HFFc6 (cell line): ENCODE measurements at regions not wholly inside any gene's neighbourhood (a gene's known extent, or its start where the extent isn't known, plus 50 kb on each side); places are given as distances from the start of the nearest gene placed in this dataset.
A peak's percentile ranks its signal among the peaks of the same experiment; 100 is the strongest.
"Not testable (repeated sequence)": the region's sequence is repeated elsewhere in the genome, so short reads cannot be mapped to it uniquely, and the experiment has no call there.

Experiments
- DNase-seq: peaks from one replicate; pipeline ENCODE4 v3.0.0-alpha.2; 2018
- H3K27ac Mint-ChIP-seq: 2 replicates; pipeline ENCODE4 v1.8.0; 2020; ENCODE audit warnings: mild to moderate bottlenecking, mixed read lengths
- H3K27me3 Mint-ChIP-seq: 2 replicates; pipeline ENCODE4 v1.8.0; 2021; ENCODE audit warnings: mild to moderate bottlenecking, moderate library complexity, mixed read lengths; ENCODE audit not compliant: insufficient read depth
- H3K36me3 Mint-ChIP-seq: 2 replicates; pipeline ENCODE4 v1.8.0; 2021; ENCODE audit warnings: low read depth, mixed read lengths
- H3K4me1 Mint-ChIP-seq: 2 replicates; pipeline ENCODE4 v1.8.0; 2020; ENCODE audit warnings: low read depth, mixed read lengths
- H3K4me3 Mint-ChIP-seq: 2 replicates; pipeline ENCODE4 v1.8.0; 2020; ENCODE audit warnings: mild to moderate bottlenecking, moderate library complexity, mixed read lengths
- H3K9me3 Mint-ChIP-seq: 2 replicates; pipeline ENCODE4 v1.8.0; 2020; ENCODE audit warnings: mild to moderate bottlenecking, mixed read lengths
- CTCF ChIP-seq: fragments of 200-600 bp; sonication (generic); IDR thresholded peaks from 2 replicates; pipeline ENCODE4 v1.5.0; 2021; ENCODE audit warnings: antibody characterized with exemption, mild to moderate bottlenecking

- DNase-seq, result peak; percentile 7
- TF ChIP-seq CTCF, result no peak
- no peaks in the 10 kb centered on the region for H3K36me3 Mint-ChIP-seq
- H3K27ac Mint-ChIP-seq, result no peak overlapping the region
- no peak overlapping the region for H3K4me3 Mint-ChIP-seq
- peaks cover 3% of the 10 kb centered on the region for H3K27me3 Mint-ChIP-seq
- no peaks in the 10 kb centered on the region for H3K9me3 Mint-ChIP-seq
- no peaks in the 10 kb centered on the region for H3K4me1 Mint-ChIP-seq
These were observed 161.7 kb upstream of the CXCL13 start for GRCh38 chr4:77443941-77444340.

GRCh38 chr4:77445823-77446222 is 159.8 kb upstream of the CXCL13 start:
- no peak overlapping the region for H3K27ac Mint-ChIP-seq
- DNase-seq, result no peak
- no peak overlapping the region for H3K4me3 Mint-ChIP-seq
- H3K4me1 Mint-ChIP-seq, result no peaks in the 10 kb centered on the region; the same call in 1 of the 2 replicates
- no peaks in the 10 kb centered on the region for H3K36me3 Mint-ChIP-seq
- H3K9me3 Mint-ChIP-seq, result no peaks in the 10 kb centered on the region
- TF ChIP-seq CTCF, result no peak
- peaks cover 3% of the 10 kb centered on the region for H3K27me3 Mint-ChIP-seq

GRCh38 chr4:77446601-77447000 is 159.0 kb upstream of the CXCL13 start:
- TF ChIP-seq CTCF, result no peak
- Mint-ChIP-seq H3K9me3 (no peaks in the 10 kb centered on the region), H3K27ac (no peak overlapping the region), H3K4me3 (no peak overlapping the region), H3K4me1 (no peaks in the 10 kb centered on the region; the same call in 1 of the 2 replicates), H3K27me3 (peaks cover 3% of the 10 kb centered on the region), H3K36me3 (no peaks in the 10 kb centered on the region)
- no peak for DNase-seq

GRCh38 chr4:77449171-77449570 is 156.4 kb upstream of the CXCL13 start:
- no peaks in the 10 kb centered on the region for H3K36me3 Mint-ChIP-seq
- DNase-seq, result no peak
- no peak for TF ChIP-seq CTCF
- H3K4me3 Mint-ChIP-seq, result no peak overlapping the region
- peaks cover 3% of the 10 kb centered on the region; the same call in 1 of the 2 replicates for H3K27me3 Mint-ChIP-seq
- H3K4me1 Mint-ChIP-seq, result no peaks in the 10 kb centered on the region; the same call in 1 of the 2 replicates
- no peak overlapping the region for H3K27ac Mint-ChIP-seq
- no peaks in the 10 kb centered on the region for H3K9me3 Mint-ChIP-seq

GRCh38 chr4:77450006-77450405 is 155.6 kb upstream of the CXCL13 start:
- no peaks in the 10 kb centered on the region for H3K9me3 Mint-ChIP-seq
- H3K4me1 Mint-ChIP-seq, result no peaks in the 10 kb centered on the region; the same call in 1 of the 2 replicates
- H3K27ac Mint-ChIP-seq, result no peak overlapping the region
- no peak overlapping the region for H3K4me3 Mint-ChIP-seq
- no peak for DNase-seq
- no peak for TF ChIP-seq CTCF
- no peaks in the 10 kb centered on the region for H3K36me3 Mint-ChIP-seq
- peaks cover 3% of the 10 kb centered on the region; the same call in 1 of the 2 replicates for H3K27me3 Mint-ChIP-seq

- H3K27ac Mint-ChIP-seq, result no peak overlapping the region
- H3K4me1 Mint-ChIP-seq, result no peaks in the 10 kb centered on the region; the same call in 1 of the 2 replicates
- H3K4me3 Mint-ChIP-seq, result no peak overlapping the region
- H3K9me3 Mint-ChIP-seq, result no peaks in the 10 kb centered on the region
- DNase-seq, result no peak
- H3K36me3 Mint-ChIP-seq, result no peaks in the 10 kb centered on the region
- TF ChIP-seq CTCF, result no peak
- H3K27me3 Mint-ChIP-seq, result peaks cover under 1% of the 10 kb centered on the region; the same call in 1 of the 2 replicates
These were observed 154.1 kb upstream of the CXCL13 start for GRCh38 chr4:77451530-77451929.

- not testable (repeated sequence) for H3K27ac Mint-ChIP-seq
These were observed 153.5 kb upstream of the CXCL13 start for GRCh38 chr4:77452117-77452516.

More at GRCh38 chr4:77452117-77452516, 153.5 kb upstream of the CXCL13 start:
- H3K4me1 Mint-ChIP-seq, H3K9me3 Mint-ChIP-seq, H3K36me3 Mint-ChIP-seq, H3K27me3 Mint-ChIP-seq, H3K4me3 Mint-ChIP-seq, DNase-seq: not testable (repeated sequence)
